Endothelial cell (in vitro differentiated cells): ENCODE measurements at regions not wholly inside any gene's neighbourhood (a gene's known extent, or its start where the extent isn't known, plus 50 kb on each side); places are given as distances from the start of the nearest gene placed in this dataset.

Experiments
- DNase-seq: peaks from one replicate; pipeline ENCODE4 v3.0.0; 2021; ENCODE audit warnings: low spot score
- H3K27ac Mint-ChIP-seq: one replicate; pipeline ENCODE4 v1.8.0; 2021; ENCODE audit warnings: mixed read lengths, inconsistent platforms; ENCODE audit not compliant: unreplicated experiment
- H3K27me3 Mint-ChIP-seq: one replicate; pipeline ENCODE4 v1.8.0; 2021; ENCODE audit warnings: mild to moderate bottlenecking, moderate library complexity, mixed read lengths, inconsistent platforms; ENCODE audit not compliant: unreplicated experiment
- H3K36me3 Mint-ChIP-seq: one replicate; pipeline ENCODE4 v1.8.0; 2021; ENCODE audit warnings: mild to moderate bottlenecking, low read depth, mixed read lengths, inconsistent platforms; ENCODE audit not compliant: unreplicated experiment
- H3K4me1 Mint-ChIP-seq: one replicate; pipeline ENCODE4 v1.8.0; 2021; ENCODE audit warnings: mild to moderate bottlenecking, mixed read lengths, inconsistent platforms; ENCODE audit not compliant: unreplicated experiment
- H3K4me3 Mint-ChIP-seq: one replicate; pipeline ENCODE4 v1.8.0; 2021; ENCODE audit warnings: mild to moderate bottlenecking, mixed read lengths, inconsistent platforms; ENCODE audit not compliant: unreplicated experiment
- H3K9me3 Mint-ChIP-seq: one replicate; pipeline ENCODE4 v1.8.0; 2021; ENCODE audit warnings: mixed read lengths, inconsistent platforms; ENCODE audit not compliant: unreplicated experiment
- TF ChIP-seq, protein P1 (sequence below): fragments of 200-600 bp; sonication (generic); IDR thresholded peaks from one replicate; pipeline ENCODE4 v1.5.0; 2021; ENCODE audit warnings: antibody characterized with exemption; ENCODE audit not compliant: unreplicated experiment

DNA sequence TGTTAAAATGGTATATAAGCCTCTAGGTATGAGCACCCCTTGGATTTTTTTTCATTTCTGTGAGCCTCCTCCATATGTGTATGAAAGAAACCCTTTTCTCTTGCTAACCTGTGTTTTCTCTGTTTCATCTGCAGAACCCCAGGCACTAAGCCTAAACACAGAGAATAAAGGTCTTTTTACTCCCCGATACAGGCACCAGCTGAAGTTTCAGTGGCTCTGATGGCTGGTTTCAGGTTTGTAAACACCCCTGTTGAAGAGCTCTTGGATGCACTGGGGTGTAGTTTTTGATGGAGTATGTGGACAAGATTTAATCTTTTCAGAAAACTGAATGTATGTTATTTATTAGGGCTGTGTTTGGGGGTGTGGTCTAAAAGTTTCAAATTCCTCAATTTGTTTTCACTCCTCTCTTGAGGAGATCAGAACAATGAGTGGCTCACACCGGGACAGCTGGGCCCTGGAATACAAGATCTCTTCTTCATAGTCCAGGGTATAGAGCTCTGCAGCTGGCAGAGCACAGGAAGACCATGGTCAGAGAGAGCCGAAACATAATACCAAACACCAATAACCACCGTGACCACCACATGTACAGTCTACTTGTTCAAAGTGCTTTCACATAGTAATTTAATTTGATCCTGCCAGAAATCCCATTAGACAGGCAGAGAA lies 50.2 kb upstream of the VTCN1 start:
- DNase-seq = no peak
- TF ChIP-seq, protein P1, sequence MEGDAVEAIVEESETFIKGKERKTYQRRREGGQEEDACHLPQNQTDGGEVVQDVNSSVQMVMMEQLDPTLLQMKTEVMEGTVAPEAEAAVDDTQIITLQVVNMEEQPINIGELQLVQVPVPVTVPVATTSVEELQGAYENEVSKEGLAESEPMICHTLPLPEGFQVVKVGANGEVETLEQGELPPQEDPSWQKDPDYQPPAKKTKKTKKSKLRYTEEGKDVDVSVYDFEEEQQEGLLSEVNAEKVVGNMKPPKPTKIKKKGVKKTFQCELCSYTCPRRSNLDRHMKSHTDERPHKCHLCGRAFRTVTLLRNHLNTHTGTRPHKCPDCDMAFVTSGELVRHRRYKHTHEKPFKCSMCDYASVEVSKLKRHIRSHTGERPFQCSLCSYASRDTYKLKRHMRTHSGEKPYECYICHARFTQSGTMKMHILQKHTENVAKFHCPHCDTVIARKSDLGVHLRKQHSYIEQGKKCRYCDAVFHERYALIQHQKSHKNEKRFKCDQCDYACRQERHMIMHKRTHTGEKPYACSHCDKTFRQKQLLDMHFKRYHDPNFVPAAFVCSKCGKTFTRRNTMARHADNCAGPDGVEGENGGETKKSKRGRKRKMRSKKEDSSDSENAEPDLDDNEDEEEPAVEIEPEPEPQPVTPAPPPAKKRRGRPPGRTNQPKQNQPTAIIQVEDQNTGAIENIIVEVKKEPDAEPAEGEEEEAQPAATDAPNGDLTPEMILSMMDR = no peak
- Mint-ChIP-seq H3K4me1 (no peaks in the 10 kb centered on the region), H3K27ac (no peak overlapping the region), H3K36me3 (no peaks in the 10 kb centered on the region), H3K4me3 (no peak overlapping the region), H3K27me3 (peaks cover 1% of the 10 kb centered on the region), H3K9me3 (no peaks in the 10 kb centered on the region)
